ENCODE measurements at regions not wholly inside any gene's neighbourhood (a gene's known extent, or its start where the extent isn't known, plus 50 kb on each side); places are given as distances from the start of the nearest gene placed in this dataset.

DNA sequence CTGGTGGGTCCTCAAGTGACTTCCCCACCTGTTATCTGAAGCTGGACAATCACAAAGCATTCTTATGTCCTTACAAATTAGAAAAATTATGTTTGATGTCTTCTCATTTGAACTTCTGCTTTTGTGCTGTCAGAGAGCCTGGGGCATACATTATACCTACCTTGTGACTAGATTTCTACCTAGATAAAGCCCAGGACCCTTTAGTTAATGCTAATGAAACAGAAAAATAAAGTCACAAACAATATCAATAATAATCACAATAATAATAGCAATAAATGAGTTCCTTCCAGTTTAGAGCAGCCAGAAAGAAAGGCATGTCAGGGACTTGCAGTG, 456.4 kb downstream of the SETBP1 start:
- Histone ChIP-seq H3K79me2 (ENCODE audit: control insufficient read depth, insufficient read depth, low read length) (no peaks in the 10 kb centered on the region), H3K4me2 (ENCODE audit: control insufficient read depth, extremely low read depth, insufficient read depth, low read depth, low read length) (no peak overlapping the region), H3K9me3 (ENCODE audit: control insufficient read depth, low read depth, low read length) (no peaks in the 10 kb centered on the region), H3K36me3 (ENCODE audit: control insufficient read depth in 2 of 2, extremely low read depth in 1 of 2, insufficient read depth in 2 of 2, low read length in 2 of 2) (no peaks in the 10 kb centered on the region), H3K4me3 (ENCODE audit: control insufficient read depth in 2 of 3, extremely low read depth in 1 of 3, insufficient read depth in 2 of 3, low read depth in 1 of 3, low read length in 3 of 3) (no peak overlapping the region), H4K20me1 (ENCODE audit: control insufficient read depth, extremely low read depth, insufficient read depth, low read length) (no peaks in the 10 kb centered on the region), H3K9me1 (ENCODE audit: control insufficient read depth, extremely low read depth, insufficient read depth, low read length) (no peaks in the 10 kb centered on the region), H3K27ac (ENCODE audit: control insufficient read depth, insufficient read depth, low read length) (no peak overlapping the region), H3K27me3 (ENCODE audit: control insufficient read depth, extremely low read depth, insufficient read depth, low read length) (no peaks in the 10 kb centered on the region), H3K9ac (ENCODE audit: control insufficient read depth, extremely low read depth, insufficient read depth, low read length) (no peak overlapping the region), H2AFZ (ENCODE audit: control insufficient read depth, low read length) (no peak overlapping the region), H3K4me1 (ENCODE audit: control insufficient read depth, extremely low read depth, insufficient read depth, low read length) (no peaks in the 10 kb centered on the region)
- no peak for FAIRE-seq
- no peak for TF ChIP-seq EZH2 (IDR thresholded peaks at IDR 0.05; ENCODE audit: low read length)
- TF ChIP-seq, protein P1, sequence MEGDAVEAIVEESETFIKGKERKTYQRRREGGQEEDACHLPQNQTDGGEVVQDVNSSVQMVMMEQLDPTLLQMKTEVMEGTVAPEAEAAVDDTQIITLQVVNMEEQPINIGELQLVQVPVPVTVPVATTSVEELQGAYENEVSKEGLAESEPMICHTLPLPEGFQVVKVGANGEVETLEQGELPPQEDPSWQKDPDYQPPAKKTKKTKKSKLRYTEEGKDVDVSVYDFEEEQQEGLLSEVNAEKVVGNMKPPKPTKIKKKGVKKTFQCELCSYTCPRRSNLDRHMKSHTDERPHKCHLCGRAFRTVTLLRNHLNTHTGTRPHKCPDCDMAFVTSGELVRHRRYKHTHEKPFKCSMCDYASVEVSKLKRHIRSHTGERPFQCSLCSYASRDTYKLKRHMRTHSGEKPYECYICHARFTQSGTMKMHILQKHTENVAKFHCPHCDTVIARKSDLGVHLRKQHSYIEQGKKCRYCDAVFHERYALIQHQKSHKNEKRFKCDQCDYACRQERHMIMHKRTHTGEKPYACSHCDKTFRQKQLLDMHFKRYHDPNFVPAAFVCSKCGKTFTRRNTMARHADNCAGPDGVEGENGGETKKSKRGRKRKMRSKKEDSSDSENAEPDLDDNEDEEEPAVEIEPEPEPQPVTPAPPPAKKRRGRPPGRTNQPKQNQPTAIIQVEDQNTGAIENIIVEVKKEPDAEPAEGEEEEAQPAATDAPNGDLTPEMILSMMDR (optimal IDR thresholded peaks at IDR 0.05 in 1 of 3, IDR thresholded peaks at IDR 0.05 in 1 of 3, conservative IDR thresholded peaks at IDR 0.05 in 1 of 3; ENCODE audit: extremely low read depth in 1 of 3, insufficient read depth in 2 of 3, low read length in 3 of 3) = no peak
- no peak for DNase-seq (ENCODE audit: low read depth, low spot score)
- dilution Hi-C loops (cut with MboI; ENCODE audit: extremely low pct_ligation_motif_present, low sequenced_read_pairs) = no loop called here

- FAIRE-seq (no peak), DNase-seq (ENCODE audit: low read depth, low spot score) (no peak)
- no peak for TF ChIP-seq EZH2 (IDR thresholded peaks at IDR 0.05; ENCODE audit: low read length)
- TF ChIP-seq, protein P1 (optimal IDR thresholded peaks at IDR 0.05 in 1 of 3, IDR thresholded peaks at IDR 0.05 in 1 of 3, conservative IDR thresholded peaks at IDR 0.05 in 1 of 3; ENCODE audit: extremely low read depth in 1 of 3, insufficient read depth in 2 of 3, low read length in 3 of 3) = no peak
- Histone ChIP-seq H3K4me1 (ENCODE audit: control insufficient read depth, extremely low read depth, insufficient read depth, low read length) (no peaks in the 10 kb centered on the region), H3K4me3 (ENCODE audit: control insufficient read depth in 2 of 3, extremely low read depth in 1 of 3, insufficient read depth in 2 of 3, low read depth in 1 of 3, low read length in 3 of 3) (no peak overlapping the region), H3K36me3 (ENCODE audit: control insufficient read depth in 2 of 2, extremely low read depth in 1 of 2, insufficient read depth in 2 of 2, low read length in 2 of 2) (no peaks in the 10 kb centered on the region), H3K27me3 (ENCODE audit: control insufficient read depth, extremely low read depth, insufficient read depth, low read length) (no peaks in the 10 kb centered on the region), H3K4me2 (ENCODE audit: control insufficient read depth, extremely low read depth, insufficient read depth, low read depth, low read length) (no peak overlapping the region), H3K9me1 (ENCODE audit: control insufficient read depth, extremely low read depth, insufficient read depth, low read length) (no peaks in the 10 kb centered on the region), H3K9ac (ENCODE audit: control insufficient read depth, extremely low read depth, insufficient read depth, low read length) (no peak overlapping the region), H4K20me1 (ENCODE audit: control insufficient read depth, extremely low read depth, insufficient read depth, low read length) (no peaks in the 10 kb centered on the region), H2AFZ (ENCODE audit: control insufficient read depth, low read length) (no peak overlapping the region), H3K79me2 (ENCODE audit: control insufficient read depth, insufficient read depth, low read length) (no peaks in the 10 kb centered on the region), H3K9me3 (ENCODE audit: control insufficient read depth, low read depth, low read length) (no peaks in the 10 kb centered on the region), H3K27ac (ENCODE audit: control insufficient read depth, insufficient read depth, low read length) (no peak overlapping the region)
- dilution Hi-C loops (cut with MboI; ENCODE audit: extremely low pct_ligation_motif_present, low sequenced_read_pairs) = no loop called here
Observed at GRCh38 chr18:45139478-45139877, 458.8 kb downstream of the SETBP1 start.
